IMR-90 (cell line): ENCODE measurements at regions not wholly inside any gene's neighbourhood (a gene's known extent, or its start where the extent isn't known, plus 50 kb on each side); places are given as distances from the start of the nearest gene placed in this dataset.

ENCODE experiments used
- CTCF ChIP-seq: conservative IDR thresholded peaks from 2 replicates; pipeline ENCODE4 v1.5.1; 2012; ENCODE audit warnings: mild to moderate bottlenecking, low read depth, low read length, improper control_type of control experiment
- POLR2A ChIP-seq: IDR thresholded peaks from 2 replicates; pipeline ENCODE4 v1.6.1; 2012; ENCODE audit warnings: mild to moderate bottlenecking, low read depth, low read length

- TF ChIP-seq POLR2A (no peak), CTCF (no peak)
Measured at GRCh38 chr3:132974097-132974496, 64.1 kb upstream of the TMEM108 start.
